ENCODE measurements at regions not wholly inside any gene's neighbourhood (a gene's known extent, or its start where the extent isn't known, plus 50 kb on each side); places are given as distances from the start of the nearest gene placed in this dataset.

DNA sequence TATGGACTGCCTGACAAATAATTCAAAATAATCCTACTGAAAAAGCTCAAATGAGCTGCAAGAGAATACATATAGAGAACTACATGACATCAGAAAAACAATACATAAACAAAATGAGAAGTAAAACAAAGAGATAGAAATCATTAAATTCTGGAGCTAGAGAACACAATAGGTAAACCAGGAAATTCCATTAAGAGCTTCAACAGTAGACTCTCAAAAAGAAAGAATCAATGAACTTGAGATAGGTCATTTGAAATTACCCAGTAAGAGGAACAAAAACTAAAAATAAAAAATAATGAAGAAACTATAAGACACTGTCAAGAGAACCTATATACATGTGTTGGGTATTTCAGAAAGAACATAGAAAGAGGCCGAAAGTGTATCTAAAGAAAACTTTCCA lies 186.3 kb downstream of the PTN start:
- WGBS, result 91% methylated on average over 1 of the region's 1 CpG
- H3K9ac ChIP-seq (ENCODE audit: low read depth in 1 of 2, low read length in 2 of 2), result no peak overlapping the region
- H3K36me3 ChIP-seq (ENCODE audit: control insufficient read depth in 4 of 4, insufficient read depth in 3 of 4, low read depth in 1 of 4, low read length in 3 of 4), result no peaks in the 10 kb centered on the region

DNA sequence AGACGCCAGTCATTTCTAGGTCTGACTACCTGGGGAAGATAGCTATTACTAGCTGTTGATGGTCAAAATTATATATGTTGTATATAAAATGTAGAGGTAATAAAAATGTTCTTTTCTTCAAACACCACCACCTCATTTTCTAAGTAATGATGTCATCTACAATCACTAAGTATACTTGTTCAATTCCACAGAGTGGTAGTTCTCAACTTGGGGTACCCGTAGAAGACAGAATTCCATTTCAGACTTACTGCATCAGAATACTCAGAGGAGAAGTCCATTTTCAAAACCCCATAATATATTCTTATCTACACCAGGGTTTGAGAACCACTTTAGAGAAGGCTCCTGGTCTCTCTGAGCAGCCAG lies 191.9 kb downstream of the PTN start:
- Histone ChIP-seq H3K4me1 (ENCODE audit: control insufficient read depth in 4 of 4, insufficient read depth in 4 of 4, low read length in 3 of 4) (no peaks in the 10 kb centered on the region), H3K27ac (ENCODE audit: low read depth in 1 of 2, low read length in 2 of 2) (no peak overlapping the region), H3K27me3 (ENCODE audit: control insufficient read depth in 4 of 4, insufficient read depth in 4 of 4, low read length in 3 of 4) (no peaks in the 10 kb centered on the region), H3K4me3 (ENCODE audit: low read depth in 1 of 3, low read length in 3 of 3) (no peak overlapping the region), H3K9ac (ENCODE audit: low read depth in 1 of 2, low read length in 2 of 2) (no peak overlapping the region), H3K36me3 (ENCODE audit: control insufficient read depth in 4 of 4, insufficient read depth in 3 of 4, low read depth in 1 of 4, low read length in 3 of 4) (no peaks in the 10 kb centered on the region), H3K9me3 (ENCODE audit: control insufficient read depth in 4 of 4, low read length in 3 of 4) (no peaks in the 10 kb centered on the region)
- DNase-seq (ENCODE audit: low spot score), result no peak
- TF ChIP-seq NR2F2 (IDR thresholded peaks at IDR 0.05) (no peak), TAF1 (conservative IDR thresholded peaks at IDR 0.05) (no peak), RXRA (IDR thresholded peaks at IDR 0.05) (no peak)
- 87% methylated on average over 2 of the region's 2 CpGs for WGBS

More for the DNA sequence above, 186.3 kb downstream of the PTN start:
- TF ChIP-seq HNF4A (conservative IDR thresholded peaks at IDR 0.05), result no peak
- no peak for TF ChIP-seq TAF1 (conservative IDR thresholded peaks at IDR 0.05)
- no peak for TF ChIP-seq GABPA (IDR thresholded peaks at IDR 0.05 in 1 of 2, conservative IDR thresholded peaks at IDR 0.05 in 1 of 2)
- no peak for TF ChIP-seq EGR1 (IDR thresholded peaks at IDR 0.05; ENCODE audit: low read depth in 2 of 2)
- TF ChIP-seq HNF4G (IDR thresholded peaks at IDR 0.05), result no peak
- no peak for TF ChIP-seq SP1 (IDR thresholded peaks at IDR 0.05)
- TF ChIP-seq RXRA (IDR thresholded peaks at IDR 0.05), result no peak
- TF ChIP-seq, protein P1, sequence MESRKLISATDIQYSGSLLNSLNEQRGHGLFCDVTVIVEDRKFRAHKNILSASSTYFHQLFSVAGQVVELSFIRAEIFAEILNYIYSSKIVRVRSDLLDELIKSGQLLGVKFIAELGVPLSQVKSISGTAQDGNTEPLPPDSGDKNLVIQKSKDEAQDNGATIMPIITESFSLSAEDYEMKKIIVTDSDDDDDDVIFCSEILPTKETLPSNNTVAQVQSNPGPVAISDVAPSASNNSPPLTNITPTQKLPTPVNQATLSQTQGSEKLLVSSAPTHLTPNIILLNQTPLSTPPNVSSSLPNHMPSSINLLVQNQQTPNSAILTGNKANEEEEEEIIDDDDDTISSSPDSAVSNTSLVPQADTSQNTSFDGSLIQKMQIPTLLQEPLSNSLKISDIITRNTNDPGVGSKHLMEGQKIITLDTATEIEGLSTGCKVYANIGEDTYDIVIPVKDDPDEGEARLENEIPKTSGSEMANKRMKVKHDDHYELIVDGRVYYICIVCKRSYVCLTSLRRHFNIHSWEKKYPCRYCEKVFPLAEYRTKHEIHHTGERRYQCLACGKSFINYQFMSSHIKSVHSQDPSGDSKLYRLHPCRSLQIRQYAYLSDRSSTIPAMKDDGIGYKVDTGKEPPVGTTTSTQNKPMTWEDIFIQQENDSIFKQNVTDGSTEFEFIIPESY (IDR thresholded peaks at IDR 0.05), result no peak
- TF ChIP-seq FOXA2 (IDR thresholded peaks at IDR 0.05), result no peak
- no peak for TF ChIP-seq FOXA1 (IDR thresholded peaks at IDR 0.05)
- TF ChIP-seq, protein P2, sequence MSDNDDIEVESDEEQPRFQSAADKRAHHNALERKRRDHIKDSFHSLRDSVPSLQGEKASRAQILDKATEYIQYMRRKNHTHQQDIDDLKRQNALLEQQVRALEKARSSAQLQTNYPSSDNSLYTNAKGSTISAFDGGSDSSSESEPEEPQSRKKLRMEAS (IDR thresholded peaks at IDR 0.05), result no peak
- no peak for TF ChIP-seq YY1 (IDR thresholded peaks at IDR 0.05)
- no peak for TF ChIP-seq JUND (IDR thresholded peaks at IDR 0.05)
- TF ChIP-seq, protein P3, sequence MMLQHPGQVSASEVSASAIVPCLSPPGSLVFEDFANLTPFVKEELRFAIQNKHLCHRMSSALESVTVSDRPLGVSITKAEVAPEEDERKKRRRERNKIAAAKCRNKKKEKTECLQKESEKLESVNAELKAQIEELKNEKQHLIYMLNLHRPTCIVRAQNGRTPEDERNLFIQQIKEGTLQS (IDR thresholded peaks at IDR 0.05), result no peak
- TF ChIP-seq, protein P4, sequence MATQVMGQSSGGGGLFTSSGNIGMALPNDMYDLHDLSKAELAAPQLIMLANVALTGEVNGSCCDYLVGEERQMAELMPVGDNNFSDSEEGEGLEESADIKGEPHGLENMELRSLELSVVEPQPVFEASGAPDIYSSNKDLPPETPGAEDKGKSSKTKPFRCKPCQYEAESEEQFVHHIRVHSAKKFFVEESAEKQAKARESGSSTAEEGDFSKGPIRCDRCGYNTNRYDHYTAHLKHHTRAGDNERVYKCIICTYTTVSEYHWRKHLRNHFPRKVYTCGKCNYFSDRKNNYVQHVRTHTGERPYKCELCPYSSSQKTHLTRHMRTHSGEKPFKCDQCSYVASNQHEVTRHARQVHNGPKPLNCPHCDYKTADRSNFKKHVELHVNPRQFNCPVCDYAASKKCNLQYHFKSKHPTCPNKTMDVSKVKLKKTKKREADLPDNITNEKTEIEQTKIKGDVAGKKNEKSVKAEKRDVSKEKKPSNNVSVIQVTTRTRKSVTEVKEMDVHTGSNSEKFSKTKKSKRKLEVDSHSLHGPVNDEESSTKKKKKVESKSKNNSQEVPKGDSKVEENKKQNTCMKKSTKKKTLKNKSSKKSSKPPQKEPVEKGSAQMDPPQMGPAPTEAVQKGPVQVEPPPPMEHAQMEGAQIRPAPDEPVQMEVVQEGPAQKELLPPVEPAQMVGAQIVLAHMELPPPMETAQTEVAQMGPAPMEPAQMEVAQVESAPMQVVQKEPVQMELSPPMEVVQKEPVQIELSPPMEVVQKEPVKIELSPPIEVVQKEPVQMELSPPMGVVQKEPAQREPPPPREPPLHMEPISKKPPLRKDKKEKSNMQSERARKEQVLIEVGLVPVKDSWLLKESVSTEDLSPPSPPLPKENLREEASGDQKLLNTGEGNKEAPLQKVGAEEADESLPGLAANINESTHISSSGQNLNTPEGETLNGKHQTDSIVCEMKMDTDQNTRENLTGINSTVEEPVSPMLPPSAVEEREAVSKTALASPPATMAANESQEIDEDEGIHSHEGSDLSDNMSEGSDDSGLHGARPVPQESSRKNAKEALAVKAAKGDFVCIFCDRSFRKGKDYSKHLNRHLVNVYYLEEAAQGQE (IDR thresholded peaks at IDR 0.05), result no peak
- Histone ChIP-seq H3K27ac (ENCODE audit: low read depth in 1 of 2, low read length in 2 of 2) (no peak overlapping the region), H3K27me3 (ENCODE audit: control insufficient read depth in 4 of 4, insufficient read depth in 4 of 4, low read length in 3 of 4) (no peaks in the 10 kb centered on the region), H3K4me3 (ENCODE audit: low read depth in 1 of 3, low read length in 3 of 3) (no peak overlapping the region), H3K9me3 (ENCODE audit: control insufficient read depth in 4 of 4, low read length in 3 of 4) (no peaks in the 10 kb centered on the region), H3K4me1 (ENCODE audit: control insufficient read depth in 4 of 4, insufficient read depth in 4 of 4, low read length in 3 of 4) (no peaks in the 10 kb centered on the region)
- DNase-seq (ENCODE audit: low spot score), result no peak

Data from liver (tissue), 7 donors.